Activated naive CD4-positive, alpha-beta T cell treated with anti-CD3 and anti-CD28 coated beads, Interleukin-2, amount 50 U/mL, for 72 hours (primary cell): ENCODE measurements at regions not wholly inside any gene's neighbourhood (a gene's known extent, or its start where the extent isn't known, plus 50 kb on each side); places are given as distances from the start of the nearest gene placed in this dataset.
A peak's percentile ranks its signal among the peaks of the same experiment; 100 is the strongest.

Experiments used
- ATAC-seq, 2 donors: fragments of 150-1000 bp; cut with Tn5 transposase; 2 replicates each; pipeline ENCODE4 v1.10.0; 2021; ENCODE audit warnings: mild to moderate bottlenecking in 2 of 2, moderate library complexity in 2 of 2
- DNase-seq, 2 donors: peaks; one replicate each; pipeline ENCODE4 v3.0.0; 2021 to 2022; ENCODE audit warnings: low spot score in 2 of 2
- H3K27ac Mint-ChIP-seq, 2 donors: one replicate each; pipeline ENCODE4 v1.8.0; 2022; ENCODE audit warnings: mild to moderate bottlenecking in 2 of 2, mixed read lengths in 2 of 2
- H3K36me3 Mint-ChIP-seq, 2 donors: one replicate each; pipeline ENCODE4 v1.8.0; 2022; ENCODE audit warnings: mixed read lengths in 2 of 2
- H3K9me3 Mint-ChIP-seq, 2 donors: one replicate each; pipeline ENCODE4 v1.8.0; 2022; ENCODE audit warnings: mixed read lengths in 2 of 2

DNA sequence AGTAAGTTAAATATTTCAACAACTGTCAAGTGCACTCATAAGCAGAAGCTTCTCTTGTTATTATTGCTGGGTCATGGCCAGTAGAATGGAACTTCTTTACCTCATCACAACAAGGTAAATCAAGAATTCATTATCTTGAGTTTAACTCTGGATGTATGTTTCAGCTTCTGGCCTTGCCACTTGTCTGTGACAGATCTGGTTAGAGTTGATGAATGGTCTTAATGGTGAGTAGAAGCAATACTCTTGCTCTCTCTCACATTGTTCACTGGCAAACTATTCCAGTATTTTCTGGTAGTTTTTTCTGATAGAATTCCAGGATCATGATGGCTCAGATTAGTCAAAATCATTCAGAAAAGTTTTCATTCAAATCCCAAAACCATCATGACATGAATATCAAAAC, 51.3 kb upstream of the NR4A2 start:
- ATAC-seq (no peak), DNase-seq (no peak)
- Mint-ChIP-seq H3K9me3 (no peaks in the 10 kb centered on the region), H3K36me3 (no peaks in the 10 kb centered on the region), H3K27ac (no peak overlapping the region)

DNA sequence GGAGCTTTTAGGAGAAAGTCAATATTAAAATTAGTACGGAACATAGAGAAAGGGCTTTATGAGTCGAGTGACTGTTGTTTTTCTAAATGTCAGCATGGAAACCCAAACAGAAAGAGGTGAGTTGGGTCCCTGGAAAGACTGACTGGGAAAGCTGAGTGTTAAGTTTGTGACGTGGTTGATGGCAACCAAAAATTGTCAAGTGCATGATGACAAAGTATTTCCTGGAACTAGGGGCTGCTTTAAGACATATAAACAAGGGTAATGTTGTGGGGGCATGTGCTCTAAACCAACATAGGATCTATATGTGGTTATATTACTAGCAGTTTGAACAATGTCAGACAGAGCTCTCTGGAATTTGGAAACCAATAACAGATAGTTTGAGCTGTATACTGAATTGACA, 50.9 kb upstream of the GPD2 start:
- Mint-ChIP-seq H3K9me3 (no peaks in the 10 kb centered on the region), H3K27ac (peak overlapping the region; percentile 85 to 90), H3K36me3 (no peaks in the 10 kb centered on the region)
- ATAC-seq (peak; percentile 82 to 93), DNase-seq (peak in 1 of 2 donors; percentile 21)
